GM23248 (cell line): ENCODE measurements at regions not wholly inside any gene's neighbourhood (a gene's known extent, or its start where the extent isn't known, plus 50 kb on each side); places are given as distances from the start of the nearest gene placed in this dataset.

ENCODE experiments used
- DNase-seq: peaks from one replicate; pipeline ENCODE4 v3.0.0-alpha.2; 2015
- H2AFZ ChIP-seq: fragments of 200-600 bp; sonication (generic); 2 replicates; pipeline ENCODE4 v1.6.1; 2016; ENCODE audit warnings: antibody characterized with exemption
- H3F3A ChIP-seq: fragments of 200-600 bp; sonication (generic); 2 replicates; pipeline ENCODE4 v1.6.1; 2016; ENCODE audit warnings: mild to moderate bottlenecking, antibody characterized with exemption, mixed run types; ENCODE audit not compliant: insufficient read depth
- H3K27ac ChIP-seq: fragments of 200-600 bp; sonication (generic); 2 replicates; pipeline ENCODE4 v1.5.1; 2016; ENCODE audit warnings: mild to moderate bottlenecking
- H3K27me3 ChIP-seq: fragments of 200-600 bp; sonication (generic); replicated peaks from 2 replicates; pipeline ENCODE4 v1.6.1; 2016; ENCODE audit warnings: mild to moderate bottlenecking; ENCODE audit not compliant: insufficient read depth
- H3K36me3 ChIP-seq: fragments of 200-600 bp; sonication (generic); 2 replicates; pipeline ENCODE4 v1.6.1; 2016; ENCODE audit warnings: low read depth, mild to moderate bottlenecking
- H3K4me1 ChIP-seq: fragments of 200-600 bp; sonication (generic); 2 replicates; pipeline ENCODE4 v1.6.1; 2016; ENCODE audit warnings: mild to moderate bottlenecking; ENCODE audit not compliant: insufficient read depth
- H3K4me2 ChIP-seq: fragments of 200-600 bp; sonication (generic); one replicate; pipeline ENCODE4 v1.6.1; 2016; ENCODE audit warnings: mild to moderate bottlenecking; ENCODE audit not compliant: unreplicated experiment
- H3K4me3 ChIP-seq: fragments of 200-600 bp; sonication (generic); 2 replicates; pipeline ENCODE4 v1.5.1; 2016; ENCODE audit warnings: mild to moderate bottlenecking
- H3K79me2 ChIP-seq: fragments of 200-600 bp; sonication (generic); 2 replicates; pipeline ENCODE4 v1.6.1; 2016; ENCODE audit warnings: mild to moderate bottlenecking; ENCODE audit not compliant: insufficient read depth
- H3K9ac ChIP-seq: fragments of 200-600 bp; sonication (generic); 2 replicates; pipeline ENCODE4 v1.6.1; 2016; ENCODE audit warnings: mild to moderate bottlenecking
- H3K9me2 ChIP-seq: fragments of 200-600 bp; sonication (generic); 2 replicates; pipeline ENCODE4 v1.6.1; 2016; ENCODE audit warnings: mixed run types, mild to moderate bottlenecking, moderate library complexity; ENCODE audit not compliant: insufficient read depth
- H3K9me3 ChIP-seq: fragments of 200-600 bp; sonication (generic); one replicate; pipeline ENCODE4 v1.6.1; 2017; ENCODE audit warnings: low read depth
- H4K20me1 ChIP-seq: fragments of 200-600 bp; sonication (generic); 2 replicates; pipeline ENCODE4 v1.6.0; 2016; ENCODE audit not compliant: insufficient read depth
- EZH2 ChIP-seq: fragments of 200-600 bp; sonication (generic); IDR thresholded peaks from 2 replicates; pipeline ENCODE4 v1.6.1; 2018; ENCODE audit warnings: antibody characterized with exemption, mild to moderate bottlenecking; ENCODE audit not compliant: insufficient read depth, poor library complexity, severe bottlenecking
- EZH2phosphoT487 ChIP-seq: fragments of 200-600 bp; sonication (generic); IDR thresholded peaks from 2 replicates; pipeline ENCODE4 v1.6.1; 2018; ENCODE audit warnings: antibody characterized with exemption, moderate library complexity, mild to moderate bottlenecking, low read depth; ENCODE audit not compliant: insufficient read depth
- whole genome bisulfite sequencing, 2 experiments: methylation state at CpG; one replicate each; pipeline ENCODE4 v1.1.6; 2015 to 2017; ENCODE audit warnings: low lambda C conversion rate in 2 of 2, low coverage in 1 of 2; ENCODE audit errors: missing lambda C conversion rate in 2 of 2; 5-methylcytosine and 5-hydroxymethylcytosine counted together
- in situ Hi-C: fragments of 300-500 bp; cut with MboI; formaldehyde crosslinking; loops from 2 replicates; pipeline ENCODE4 v1.15.0; 2020

DNA sequence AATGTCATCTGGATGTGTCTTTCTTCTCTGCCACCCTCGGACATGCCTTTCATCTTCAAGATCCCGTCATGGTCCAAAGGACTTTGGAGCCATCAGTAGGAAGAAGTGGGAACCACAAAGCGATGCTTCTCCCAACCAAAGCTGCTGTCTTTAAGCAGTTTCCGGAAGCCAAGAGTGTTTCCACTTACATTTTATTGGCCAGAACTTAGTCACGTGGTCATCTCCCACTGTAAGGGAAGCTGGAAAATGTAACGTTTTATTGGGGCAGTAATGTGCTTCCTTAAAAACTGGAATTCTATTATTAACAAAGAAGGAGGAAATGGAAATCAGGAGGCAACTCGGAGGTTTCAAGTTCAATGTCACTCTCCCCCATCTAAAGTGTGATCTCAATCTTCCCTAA lies 170.8 kb downstream of the ATG4C start:
- H3K79me2 ChIP-seq, result no peaks in the 10 kb centered on the region
- in situ Hi-C loops, result no loop called here
- H2AFZ ChIP-seq, result peak overlapping the region; percentile 56

DNA sequence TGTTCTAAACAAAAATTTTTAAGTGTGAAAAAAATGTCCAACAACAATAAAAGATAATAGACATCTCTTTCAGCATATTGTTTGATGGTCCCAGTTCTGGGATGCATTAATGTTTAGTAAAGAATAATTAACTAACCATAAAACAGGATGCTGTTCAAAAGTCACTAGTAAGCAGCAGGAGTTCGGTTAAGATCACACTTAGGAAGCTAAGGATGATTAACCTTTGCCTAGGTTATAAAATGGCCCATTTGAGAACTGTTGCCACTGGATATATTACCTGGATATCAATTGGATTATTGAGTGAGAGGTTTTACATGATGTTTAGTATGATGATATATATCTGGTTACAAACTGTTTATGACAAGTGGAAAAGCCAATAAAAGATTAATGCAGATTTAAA lies 171.7 kb downstream of the ATG4C start:
- H3K27ac ChIP-seq, result no peak overlapping the region
- 67 to 69% methylated on average over 1 of the region's 1 CpG for WGBS, 2 experiments
- in situ Hi-C loops, result no loop called here

More for the DNA sequence above, 170.8 kb downstream of the ATG4C start:
- TF ChIP-seq EZH2 (no peak), EZH2phosphoT487 (no peak)
- no peak for DNase-seq
- Histone ChIP-seq H3K9me3 (no peaks in the 10 kb centered on the region), H3K27me3 (peaks cover 25% of the 10 kb centered on the region), H3K9me2 (no peaks in the 10 kb centered on the region), H3K4me2 (no peak overlapping the region), H3K36me3 (no peaks in the 10 kb centered on the region), H3K27ac (no peak overlapping the region), H3F3A (no peaks in the 10 kb centered on the region), H3K9ac (no peak overlapping the region), H3K4me1 (no peaks in the 10 kb centered on the region), H3K4me3 (no peak overlapping the region), H4K20me1 (no peaks in the 10 kb centered on the region)
- 11 to 19% methylated on average over 7 of the region's 7 CpGs for WGBS, 2 experiments

DNA sequence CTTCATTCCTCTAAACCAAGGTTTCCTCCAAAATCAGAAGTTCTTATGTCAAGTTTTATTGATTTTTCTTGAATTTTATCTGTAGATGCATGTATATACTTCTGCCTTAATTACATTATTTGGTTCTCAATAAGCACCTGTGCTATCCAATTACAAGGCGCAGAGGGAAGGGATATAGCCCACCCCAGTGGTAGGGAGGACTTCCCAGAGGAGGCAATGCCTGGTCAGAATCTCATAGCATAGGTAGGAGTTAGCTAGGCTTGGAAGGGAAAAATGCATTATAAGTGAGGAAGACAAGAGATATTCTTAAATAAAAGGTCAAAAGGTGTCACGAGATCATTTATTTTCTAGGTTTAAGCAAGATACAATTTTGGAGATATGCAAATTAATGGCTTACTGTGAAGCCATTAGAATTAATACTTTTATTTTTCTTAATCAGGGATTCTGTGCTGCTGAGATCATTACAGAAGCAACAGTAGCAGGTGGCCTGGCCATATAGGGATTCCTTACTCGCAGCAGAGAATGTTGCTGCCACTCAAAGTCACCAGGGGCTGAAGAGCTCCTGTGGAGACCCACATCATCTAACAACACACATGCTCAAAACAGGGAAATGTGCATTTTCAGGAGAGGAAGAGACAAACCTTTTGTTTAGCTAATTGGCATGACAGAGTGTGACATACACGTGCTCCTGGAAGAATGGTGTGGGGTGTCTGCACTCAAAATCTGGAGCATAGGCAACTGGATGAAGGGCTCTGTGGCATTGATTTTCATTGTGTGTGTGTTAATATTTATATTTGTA lies 178.3 kb downstream of the ATG4C start:
- H3K9me3 ChIP-seq, result no peaks in the 10 kb centered on the region

More for the DNA sequence above, 171.7 kb downstream of the ATG4C start:
- H3K27me3 ChIP-seq, result peaks cover 25% of the 10 kb centered on the region
- TF ChIP-seq EZH2phosphoT487 (no peak), EZH2 (no peak)
- no peaks in the 10 kb centered on the region for H4K20me1 ChIP-seq
- H2AFZ ChIP-seq, result no peak overlapping the region
- DNase-seq, result no peak
- no peaks in the 10 kb centered on the region for H3K9me3 ChIP-seq
- H3K9ac ChIP-seq, result no peak overlapping the region
- no peaks in the 10 kb centered on the region for H3K4me1 ChIP-seq
- H3K4me3 ChIP-seq, result no peak overlapping the region
- H3K9me2 ChIP-seq, result no peaks in the 10 kb centered on the region
- H3F3A ChIP-seq, result no peaks in the 10 kb centered on the region
- H3K36me3 ChIP-seq, result no peaks in the 10 kb centered on the region
- no peaks in the 10 kb centered on the region for H3K79me2 ChIP-seq
- no peak overlapping the region for H3K4me2 ChIP-seq

DNA sequence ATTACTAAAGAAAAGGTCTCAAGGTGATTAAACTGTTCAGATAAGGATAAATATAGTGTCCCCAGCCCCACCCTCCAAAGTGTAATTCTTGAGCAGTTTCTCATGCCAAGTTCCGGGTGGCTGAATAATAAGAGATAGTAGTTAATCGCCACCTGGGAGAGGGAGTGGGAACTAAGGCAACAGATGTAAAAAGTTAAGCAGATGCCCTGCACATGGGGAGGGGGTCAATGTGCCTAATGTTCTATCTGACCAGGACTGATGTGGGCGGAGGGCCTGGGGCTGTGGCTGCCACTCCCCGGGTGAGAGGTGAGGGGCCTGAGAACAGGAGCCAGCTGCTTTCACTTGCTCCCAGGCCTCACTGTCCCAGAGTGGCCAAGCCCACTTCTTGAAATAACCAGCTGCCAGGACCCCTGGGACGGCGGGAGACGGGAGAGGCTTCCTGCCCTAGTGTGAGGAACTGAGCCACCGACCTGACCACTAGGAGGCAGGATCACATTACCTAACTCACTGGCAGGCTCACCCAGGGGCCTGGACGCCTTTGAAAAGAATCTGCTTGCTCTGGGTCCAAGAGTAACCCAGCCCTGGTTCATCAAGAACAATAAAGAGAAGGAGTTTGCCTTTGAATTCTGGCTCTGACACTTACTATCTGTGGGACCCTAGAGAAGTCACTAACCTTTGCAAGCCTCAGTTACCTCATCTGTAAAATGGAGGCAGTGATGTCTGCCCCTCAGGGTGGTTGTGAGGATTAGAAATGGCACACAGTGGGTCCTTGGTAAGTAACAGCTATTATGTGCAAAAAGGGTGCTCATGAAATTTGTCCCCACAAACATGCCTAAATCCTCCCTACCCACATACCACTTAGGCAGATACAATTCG lies 179.2 kb downstream of the ATG4C start:
- no peak overlapping the region for H3K9ac ChIP-seq
- no peaks in the 10 kb centered on the region for H3K79me2 ChIP-seq
- H3F3A ChIP-seq, result no peaks in the 10 kb centered on the region
- H3K9me3 ChIP-seq, result no peaks in the 10 kb centered on the region
- H3K4me3 ChIP-seq, result no peak overlapping the region
- TF ChIP-seq EZH2 (no peak), EZH2phosphoT487 (no peak)
- H3K36me3 ChIP-seq, result no peaks in the 10 kb centered on the region
- peak; percentile 44 for DNase-seq
- no peaks in the 10 kb centered on the region for H4K20me1 ChIP-seq
- WGBS, 2 experiments, result 36 to 43% methylated on average over 10 of the region's 10 CpGs
- H2AFZ ChIP-seq, result no peak overlapping the region
- no peaks in the 10 kb centered on the region for H3K4me1 ChIP-seq
- H3K4me2 ChIP-seq, result no peak overlapping the region
- in situ Hi-C loops, result no loop called here
- peaks cover 11% of the 10 kb centered on the region for H3K27me3 ChIP-seq
- H3K27ac ChIP-seq, result no peak overlapping the region
- no peaks in the 10 kb centered on the region for H3K9me2 ChIP-seq

More for the DNA sequence above, 178.3 kb downstream of the ATG4C start:
- TF ChIP-seq EZH2 (no peak), EZH2phosphoT487 (no peak)
- Histone ChIP-seq H3K79me2 (no peaks in the 10 kb centered on the region), H2AFZ (no peak overlapping the region), H3K4me3 (no peak overlapping the region), H3K27me3 (peaks cover 11% of the 10 kb centered on the region), H3K36me3 (no peaks in the 10 kb centered on the region), H3F3A (no peaks in the 10 kb centered on the region), H3K9ac (no peak overlapping the region), H4K20me1 (no peaks in the 10 kb centered on the region), H3K9me2 (no peaks in the 10 kb centered on the region), H3K4me1 (no peaks in the 10 kb centered on the region), H3K4me2 (no peak overlapping the region), H3K27ac (no peak overlapping the region)
- 32 to 35% methylated on average over 4 of the region's 4 CpGs for WGBS, 2 experiments
- no peak for DNase-seq
- in situ Hi-C loops, result no loop called here
